ENCODE measurements at regions not wholly inside any gene's neighbourhood (a gene's known extent, or its start where the extent isn't known, plus 50 kb on each side); places are given as distances from the start of the nearest gene placed in this dataset.

DNA sequence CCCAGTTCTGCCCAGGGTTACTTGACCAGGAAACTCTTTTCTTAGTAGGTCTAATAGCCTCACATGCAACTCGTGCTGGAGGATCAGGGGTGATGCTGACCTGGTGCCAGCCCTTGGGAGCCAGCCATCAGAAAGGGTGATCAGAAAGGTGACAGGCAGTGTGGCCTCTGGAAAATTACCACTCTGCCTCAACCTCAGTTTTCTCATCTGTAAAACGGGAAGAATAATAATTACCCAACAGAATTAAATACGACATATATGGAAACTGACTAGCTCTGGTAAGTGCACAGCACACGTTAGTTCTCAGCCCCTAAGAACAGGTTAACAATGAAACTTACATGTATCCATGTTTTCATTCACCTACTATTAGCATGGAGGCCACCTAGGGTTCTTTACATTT is 157.6 kb downstream of the EN1 start:
- ChIA-PET CTCF (no interaction called here), POLR2A (no interaction called here)
- Histone ChIP-seq H3K27me3 (ENCODE audit: control insufficient read depth in 1 of 2, insufficient read depth in 2 of 2, low read length in 2 of 2) (peaks cover 0 to 2% of the 10 kb centered on the region in 2 experiments), H3K27ac (ENCODE audit: low read depth in 1 of 2, low read length in 2 of 2) (no peak overlapping the region), H3K4me3 (ENCODE audit: low read length) (no peak overlapping the region), H3K9me3 (ENCODE audit: control insufficient read depth in 1 of 2, insufficient read depth in 1 of 2, low read length in 2 of 2) (peaks cover 0 to 15% of the 10 kb centered on the region in 2 experiments), H3K36me3 (ENCODE audit: insufficient read depth, low read length) (no peaks in the 10 kb centered on the region), H3K4me1 (ENCODE audit: insufficient read depth, low read length) (no peaks in the 10 kb centered on the region)
- DNase-seq, result no peak
- Mint-ChIP-seq H3K27me3 (peaks cover 24% of the 10 kb centered on the region), H3K9me3 (peaks cover 2% of the 10 kb centered on the region), H3K27ac (no peak overlapping the region), H3K36me3 (ENCODE audit: low read depth) (no peaks in the 10 kb centered on the region), H3K4me1 (ENCODE audit: low read depth) (no peaks in the 10 kb centered on the region), H3K4me3 (no peak overlapping the region)
- intact Hi-C loops (cut with DNase I, micrococcal nuclease), result no loop called here
- TF ChIP-seq, protein P1, sequence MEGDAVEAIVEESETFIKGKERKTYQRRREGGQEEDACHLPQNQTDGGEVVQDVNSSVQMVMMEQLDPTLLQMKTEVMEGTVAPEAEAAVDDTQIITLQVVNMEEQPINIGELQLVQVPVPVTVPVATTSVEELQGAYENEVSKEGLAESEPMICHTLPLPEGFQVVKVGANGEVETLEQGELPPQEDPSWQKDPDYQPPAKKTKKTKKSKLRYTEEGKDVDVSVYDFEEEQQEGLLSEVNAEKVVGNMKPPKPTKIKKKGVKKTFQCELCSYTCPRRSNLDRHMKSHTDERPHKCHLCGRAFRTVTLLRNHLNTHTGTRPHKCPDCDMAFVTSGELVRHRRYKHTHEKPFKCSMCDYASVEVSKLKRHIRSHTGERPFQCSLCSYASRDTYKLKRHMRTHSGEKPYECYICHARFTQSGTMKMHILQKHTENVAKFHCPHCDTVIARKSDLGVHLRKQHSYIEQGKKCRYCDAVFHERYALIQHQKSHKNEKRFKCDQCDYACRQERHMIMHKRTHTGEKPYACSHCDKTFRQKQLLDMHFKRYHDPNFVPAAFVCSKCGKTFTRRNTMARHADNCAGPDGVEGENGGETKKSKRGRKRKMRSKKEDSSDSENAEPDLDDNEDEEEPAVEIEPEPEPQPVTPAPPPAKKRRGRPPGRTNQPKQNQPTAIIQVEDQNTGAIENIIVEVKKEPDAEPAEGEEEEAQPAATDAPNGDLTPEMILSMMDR (IDR thresholded peaks at IDR 0.05), result no peak
- ATAC-seq (ENCODE audit: poor library complexity), result no peak

DNA sequence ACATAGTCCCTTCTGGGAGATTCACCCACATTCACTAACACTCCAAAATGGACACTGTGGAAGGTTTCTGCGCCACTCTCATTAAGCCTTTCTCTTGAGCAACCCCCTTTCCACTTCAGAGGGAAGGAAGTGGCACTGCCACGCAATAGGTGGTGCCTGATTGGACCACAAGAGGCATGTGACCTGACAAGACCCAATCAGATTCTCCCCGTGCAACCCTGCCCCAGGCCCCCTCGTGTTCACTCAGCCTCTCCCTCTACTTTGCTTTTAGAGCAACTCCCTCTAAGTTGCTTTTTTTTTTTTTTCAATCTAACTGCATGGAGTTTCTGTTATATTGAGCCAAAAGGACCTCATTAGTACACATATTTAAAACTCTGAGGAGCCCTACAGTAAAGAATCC is 158.0 kb downstream of the EN1 start:
- no peak for DNase-seq
- Mint-ChIP-seq H3K4me1 (ENCODE audit: low read depth) (no peaks in the 10 kb centered on the region), H3K4me3 (no peak overlapping the region), H3K36me3 (ENCODE audit: low read depth) (no peaks in the 10 kb centered on the region), H3K9me3 (peaks cover 2% of the 10 kb centered on the region), H3K27ac (no peak overlapping the region), H3K27me3 (peaks cover 24% of the 10 kb centered on the region)
- Histone ChIP-seq H3K36me3 (ENCODE audit: insufficient read depth, low read length) (no peaks in the 10 kb centered on the region), H3K9me3 (ENCODE audit: control insufficient read depth in 1 of 2, insufficient read depth in 1 of 2, low read length in 2 of 2) (peaks cover 0 to 15% of the 10 kb centered on the region in 2 experiments), H3K4me3 (ENCODE audit: low read length) (no peak overlapping the region), H3K4me1 (ENCODE audit: insufficient read depth, low read length) (no peaks in the 10 kb centered on the region), H3K27ac (ENCODE audit: low read depth in 1 of 2, low read length in 2 of 2) (no peak overlapping the region), H3K27me3 (ENCODE audit: control insufficient read depth in 1 of 2, insufficient read depth in 2 of 2, low read length in 2 of 2) (peaks cover 0 to 2% of the 10 kb centered on the region in 2 experiments)
- POLR2A ChIA-PET, result no interaction called here
- TF ChIP-seq, protein P1 (IDR thresholded peaks at IDR 0.05), result no peak
- no peak for ATAC-seq (ENCODE audit: poor library complexity)
- intact Hi-C loops (cut with DNase I, micrococcal nuclease), result no loop called here
- CTCF ChIA-PET, result no interaction called here

DNA sequence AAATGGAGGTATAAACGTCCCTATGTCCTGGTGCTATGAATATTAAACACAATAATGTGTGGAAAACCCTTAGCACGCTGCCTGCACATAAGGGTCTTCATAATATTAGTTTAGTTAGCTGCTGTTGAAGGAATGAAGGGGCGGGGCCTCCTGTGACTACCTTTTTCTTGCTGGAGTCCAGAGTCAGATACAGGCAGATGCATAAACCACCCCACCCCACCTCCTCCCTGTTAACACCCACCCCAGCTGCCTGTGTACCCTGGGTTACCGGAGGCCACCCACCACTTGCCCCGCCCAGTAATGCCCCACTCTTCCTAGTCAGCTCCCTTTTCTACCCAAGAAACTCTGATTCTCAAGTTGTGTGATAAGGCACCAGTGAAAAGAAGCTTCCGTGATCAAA is 158.4 kb downstream of the EN1 start:
- intact Hi-C loops (cut with DNase I, micrococcal nuclease), result no loop called here
- no peaks in the 10 kb centered on the region for H3K4me1 Mint-ChIP-seq (ENCODE audit: low read depth)
- peaks cover 24% of the 10 kb centered on the region for H3K27me3 Mint-ChIP-seq
- DNase-seq, result no peak
- ATAC-seq (ENCODE audit: poor library complexity), result no peak
- peaks cover 2% of the 10 kb centered on the region for H3K9me3 Mint-ChIP-seq
- POLR2A ChIA-PET, result no interaction called here
- Histone ChIP-seq H3K4me1 (ENCODE audit: insufficient read depth, low read length) (no peaks in the 10 kb centered on the region), H3K36me3 (ENCODE audit: insufficient read depth, low read length) (no peaks in the 10 kb centered on the region), H3K27ac (ENCODE audit: low read depth in 1 of 2, low read length in 2 of 2) (no peak overlapping the region), H3K27me3 (ENCODE audit: control insufficient read depth in 1 of 2, insufficient read depth in 2 of 2, low read length in 2 of 2) (peaks cover 0 to 2% of the 10 kb centered on the region in 2 experiments), H3K9me3 (ENCODE audit: control insufficient read depth in 1 of 2, insufficient read depth in 1 of 2, low read length in 2 of 2) (peaks cover 0 to 15% of the 10 kb centered on the region in 2 experiments), H3K4me3 (ENCODE audit: low read length) (no peak overlapping the region)
- no peak overlapping the region for H3K27ac Mint-ChIP-seq
- CTCF ChIA-PET, result no interaction called here
- H3K36me3 Mint-ChIP-seq (ENCODE audit: low read depth), result no peaks in the 10 kb centered on the region
- TF ChIP-seq, protein P1 (IDR thresholded peaks at IDR 0.05), result no peak
- H3K4me3 Mint-ChIP-seq, result no peak overlapping the region
